A204.1 (cell line): ENCODE measurements at regions not wholly inside any gene's neighbourhood (a gene's known extent, or its start where the extent isn't known, plus 50 kb on each side); places are given as distances from the start of the nearest gene placed in this dataset.
"Not testable (repeated sequence)": the region's sequence is repeated elsewhere in the genome, so short reads cannot be mapped to it uniquely, and the experiment has no call there.

Experiments used
- FAIRE-seq: peaks from 2 replicates; lab custom pipeline; 2012; peaks lifted over from hg19 to GRCh38; lab: Jason Lieb, UNC

DNA sequence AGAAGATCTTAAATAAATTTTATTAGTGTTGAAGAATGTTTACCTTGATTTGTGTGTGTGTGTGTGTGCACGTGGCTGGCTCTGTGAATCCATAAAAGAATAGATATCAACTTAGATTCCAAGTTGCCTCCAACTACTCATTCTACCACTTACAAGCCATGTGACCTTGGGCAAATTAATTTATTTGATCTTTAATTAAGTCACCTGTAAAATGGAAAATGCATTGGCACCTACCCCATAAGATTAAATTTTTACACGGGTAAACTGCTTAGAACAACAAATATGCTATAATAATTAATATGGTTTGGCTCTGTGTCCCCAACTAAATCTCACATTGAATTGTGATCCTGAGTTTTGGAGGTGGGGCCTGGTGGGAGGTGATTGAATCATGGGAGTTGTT lies 604.9 kb upstream of the NRG3 start:
- no peak for FAIRE-seq

DNA sequence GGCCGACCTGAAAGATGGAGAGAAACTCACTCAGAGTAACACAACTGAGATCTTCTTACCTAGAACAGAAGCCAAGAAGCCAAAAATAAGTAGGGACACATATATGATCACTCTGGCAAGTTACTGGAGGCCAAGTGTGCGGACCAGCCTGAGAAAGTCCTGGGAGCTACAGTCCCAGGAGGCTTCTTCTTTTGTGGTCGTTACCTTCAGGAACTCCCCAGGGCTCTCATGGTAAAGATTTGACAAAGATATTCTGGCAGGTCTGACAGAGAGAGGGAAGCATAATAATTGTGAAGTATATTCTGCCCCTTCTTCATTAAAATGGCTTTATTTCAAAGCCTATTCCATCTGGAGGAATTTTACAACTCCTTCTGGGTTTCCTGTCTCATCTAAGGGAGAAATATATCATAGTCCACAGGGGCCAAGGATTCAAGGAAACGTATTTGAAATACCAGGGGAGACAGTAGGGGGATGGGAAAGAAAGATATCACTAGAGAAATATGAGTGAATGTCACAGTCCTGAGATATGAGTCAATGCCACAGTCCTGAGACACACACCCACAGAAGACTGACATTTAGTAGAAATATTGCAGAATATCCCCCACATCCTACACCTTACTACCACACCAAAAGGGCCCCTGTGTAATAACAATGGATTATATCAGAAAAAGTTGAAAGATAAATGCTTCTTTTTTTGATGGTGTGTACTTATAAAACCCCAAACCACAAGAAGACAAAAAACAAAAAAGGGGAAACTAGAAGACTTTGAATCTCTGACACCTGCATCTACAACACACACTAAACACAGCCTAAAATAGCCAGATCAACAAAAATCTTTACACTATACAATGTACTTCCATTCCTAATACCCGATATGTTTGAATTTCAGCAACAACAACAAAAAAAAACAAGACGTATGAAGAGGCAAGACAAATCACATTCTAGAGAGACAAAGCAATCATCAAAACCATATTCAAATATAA lies 594.2 kb upstream of the NRG3 start:
- FAIRE-seq: no peak

DNA sequence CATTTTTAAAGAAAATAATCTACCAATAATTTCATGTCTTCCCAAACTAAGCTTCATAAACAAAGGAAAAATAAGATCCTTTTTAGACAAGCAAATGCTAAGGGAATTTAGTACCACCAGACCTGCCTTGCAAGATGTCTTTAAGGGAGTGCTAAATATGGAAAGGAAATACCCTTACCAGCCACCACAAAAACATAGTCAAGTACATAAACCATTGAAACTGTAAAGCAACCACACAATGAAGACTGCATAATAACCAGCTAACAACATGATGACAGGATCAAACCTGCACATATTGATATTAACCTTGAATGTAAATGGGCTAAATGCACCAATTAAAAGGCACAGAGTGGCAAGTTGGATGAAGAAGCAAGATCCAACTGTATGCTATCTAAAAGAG lies 586.5 kb upstream of the NRG3 start:
- no peak for FAIRE-seq

DNA sequence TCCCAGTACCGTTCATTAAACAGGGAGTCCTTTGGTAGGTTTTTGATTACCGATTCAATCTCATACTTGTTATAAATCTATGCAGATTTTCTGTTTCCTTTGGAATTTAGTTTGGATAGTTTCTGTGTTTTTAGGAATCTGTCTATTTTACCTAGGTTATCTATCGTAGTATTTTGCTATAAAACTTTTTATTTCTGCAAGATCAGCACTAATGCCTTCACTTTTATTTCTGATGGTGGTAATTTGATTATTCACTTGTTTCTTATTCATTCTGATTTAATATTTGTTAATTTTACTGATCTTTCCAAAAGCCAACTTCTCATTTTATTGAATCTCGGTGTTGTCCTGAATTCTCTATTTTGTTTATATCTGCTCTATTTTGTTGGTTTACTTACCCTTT lies 577.7 kb upstream of the NRG3 start:
- FAIRE-seq: no peak

DNA sequence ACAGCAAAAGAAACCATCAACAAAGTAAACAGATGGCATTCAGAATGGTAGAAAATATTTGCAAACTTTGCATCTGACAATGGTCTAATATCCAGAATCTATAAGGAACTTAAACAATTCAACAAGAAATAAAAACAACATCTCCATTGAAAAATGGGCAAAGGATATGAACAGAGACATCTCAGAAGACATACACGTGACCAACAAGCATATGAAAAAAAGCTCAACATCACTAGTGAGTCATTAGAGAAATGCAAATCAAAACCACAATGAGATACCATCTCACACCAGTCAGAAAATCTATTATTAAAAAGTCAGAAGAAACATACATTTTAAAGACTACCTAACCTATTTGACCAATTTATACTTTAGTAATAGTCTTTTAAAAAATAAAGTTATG lies 571.3 kb upstream of the NRG3 start:
- no peak for FAIRE-seq

DNA sequence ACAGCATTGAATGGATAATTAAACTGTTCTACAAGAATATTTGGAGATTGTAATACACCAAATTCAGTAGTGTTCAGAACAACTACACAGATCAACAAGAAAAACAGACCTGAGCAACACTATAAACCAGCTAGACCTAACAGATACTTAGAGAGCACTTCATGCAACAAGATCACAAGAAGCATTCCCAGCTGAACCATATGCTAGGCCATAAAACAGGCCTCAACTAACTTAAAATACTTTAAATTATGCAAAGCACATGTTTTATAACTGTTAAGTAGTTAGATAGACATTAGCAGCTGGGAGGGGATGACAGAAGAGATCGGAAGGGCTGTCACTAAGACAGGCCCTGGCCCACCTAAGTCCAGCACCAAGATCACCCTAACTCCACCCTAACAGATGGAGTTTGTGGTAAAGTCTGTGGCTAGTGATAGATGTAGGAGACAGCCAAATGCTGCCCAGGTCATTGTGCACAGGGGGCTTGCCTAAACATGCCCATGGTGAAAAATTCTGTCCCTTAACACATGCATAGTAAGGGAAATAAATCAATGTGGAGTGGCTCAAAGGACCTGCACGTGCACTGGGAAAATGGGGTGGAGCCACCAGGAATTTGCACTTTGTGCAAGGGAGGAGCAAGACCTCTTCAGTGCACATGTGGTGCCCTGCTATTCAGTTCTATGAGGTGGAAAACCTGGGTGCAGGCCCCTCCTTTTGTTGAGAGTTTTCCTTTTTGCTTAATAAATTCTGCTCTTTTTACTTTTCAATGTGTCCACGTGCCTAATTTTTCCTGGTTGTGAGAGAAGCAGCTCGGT lies 567.8 kb upstream of the NRG3 start:
- no peak for FAIRE-seq

DNA sequence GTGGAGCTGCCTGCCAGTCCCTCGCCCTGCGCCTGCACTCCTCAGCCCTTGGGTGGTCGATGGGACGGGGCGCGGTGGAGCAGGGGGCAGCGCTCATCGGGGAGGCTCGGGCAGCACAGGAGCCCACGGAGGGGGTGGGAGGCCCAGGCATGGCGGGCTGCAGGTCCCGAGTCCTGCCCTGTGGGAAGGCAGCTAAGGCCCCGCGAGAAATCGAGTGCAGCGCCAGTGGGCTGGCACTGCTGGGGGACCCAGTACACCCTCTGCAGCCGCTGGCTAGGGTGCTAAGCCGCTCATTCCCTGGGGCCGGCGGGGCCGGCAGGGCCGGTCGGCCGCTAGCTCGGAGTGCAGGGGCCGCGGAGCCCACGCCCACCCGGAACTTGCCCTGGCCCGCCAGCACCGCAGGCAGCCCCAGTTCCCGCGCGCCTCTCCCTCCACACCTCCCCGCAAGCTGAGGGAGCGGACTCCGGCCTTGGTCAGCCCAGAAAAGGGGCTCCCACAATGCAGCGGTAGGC lies 565.9 kb upstream of the NRG3 start:
- FAIRE-seq: no peak

DNA sequence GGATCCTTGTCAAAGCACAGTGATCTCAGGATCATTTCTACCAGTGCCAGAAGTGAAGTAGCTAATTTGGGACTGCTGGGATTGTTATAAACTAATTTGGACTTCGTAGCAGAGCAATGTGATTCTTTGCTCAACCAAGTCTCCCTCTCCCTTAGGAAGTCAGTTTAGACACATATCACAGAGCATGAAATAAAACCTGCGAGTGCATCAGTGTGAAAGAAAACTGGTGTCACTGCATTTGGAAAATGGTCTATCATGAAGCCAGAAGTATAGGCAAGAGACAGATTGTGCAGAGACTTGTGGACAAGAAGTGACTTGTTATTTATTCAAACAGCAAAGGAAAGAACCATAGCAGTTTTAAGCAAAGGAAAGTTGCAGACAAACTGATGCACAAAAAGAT lies 560.5 kb upstream of the NRG3 start:
- no peak for FAIRE-seq

DNA sequence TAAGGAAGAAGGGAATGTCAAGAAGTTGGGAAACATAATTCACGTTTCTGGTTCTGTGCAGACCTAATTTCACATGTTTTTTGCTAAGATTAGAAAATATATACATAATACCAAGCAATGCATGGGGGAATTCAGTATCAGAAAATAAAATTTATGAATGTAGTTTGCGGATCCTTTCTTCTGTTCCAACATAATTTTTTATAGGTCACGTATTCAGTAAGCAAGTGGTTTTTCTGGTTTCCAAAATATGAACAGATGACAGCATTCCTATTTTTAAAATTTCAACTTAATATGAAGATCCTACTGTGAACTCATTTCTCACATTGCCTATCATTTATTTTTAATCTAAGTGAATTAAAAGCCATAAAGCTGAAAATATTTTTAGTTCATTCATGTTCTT lies 560.0 kb upstream of the NRG3 start:
- FAIRE-seq: no peak

DNA sequence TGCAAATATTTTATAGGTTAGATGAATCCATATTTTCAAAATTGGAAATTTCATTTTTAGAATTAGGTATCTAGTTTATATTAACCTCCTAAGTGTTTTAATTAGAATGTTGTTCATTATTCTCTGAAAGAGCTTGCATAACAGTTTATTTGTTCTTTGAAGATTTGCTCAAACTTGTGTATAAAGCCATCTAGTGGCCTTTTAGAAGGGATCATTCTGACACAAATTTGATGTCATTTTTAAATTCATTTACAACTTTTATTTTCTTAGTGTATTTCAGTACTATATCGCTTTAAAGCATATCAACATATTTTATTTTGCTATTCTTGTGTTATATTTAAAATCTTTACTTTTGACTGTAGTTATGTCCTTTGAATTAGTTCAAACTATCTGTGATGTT lies 527.0 kb upstream of the NRG3 start:
- no peak for FAIRE-seq

DNA sequence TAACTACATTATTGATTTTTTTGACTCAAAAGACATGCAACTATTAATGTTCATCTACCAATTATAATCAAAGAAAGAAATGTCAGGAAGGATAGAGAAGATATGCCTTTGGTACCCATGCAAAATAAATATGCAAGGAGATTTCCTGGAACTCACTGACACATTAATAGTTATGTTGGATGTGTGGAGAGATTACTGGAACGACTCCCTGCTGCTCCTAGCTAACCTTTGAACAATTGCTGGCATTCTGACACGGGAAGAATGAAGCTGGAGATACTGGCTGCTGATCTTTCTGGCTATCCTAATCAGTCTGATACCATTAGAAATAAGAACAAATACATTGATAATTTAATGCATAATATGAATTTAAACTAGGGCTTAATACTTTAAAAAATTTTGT lies 507.9 kb upstream of the NRG3 start:
- FAIRE-seq: no peak

DNA sequence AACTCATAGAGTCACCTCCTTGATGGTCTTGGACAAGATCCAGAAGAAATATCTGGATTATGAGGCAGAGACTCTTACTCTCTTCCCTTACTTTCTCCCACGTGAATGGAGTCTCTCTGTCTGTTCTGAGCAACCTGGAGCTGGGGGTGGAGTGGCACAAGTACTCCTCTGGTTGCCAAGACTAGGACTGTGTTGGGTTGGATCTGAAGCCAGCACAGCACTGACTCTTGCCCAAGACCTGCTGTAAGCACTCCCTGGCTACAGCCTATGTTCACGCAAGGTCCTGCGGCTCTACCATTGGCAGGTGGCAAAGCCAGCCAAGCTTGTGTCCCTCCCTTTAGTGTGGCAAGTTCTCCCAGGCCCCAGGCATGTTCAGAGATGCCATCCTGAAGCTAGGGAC lies 488.2 kb upstream of the NRG3 start:
- no peak for FAIRE-seq

DNA sequence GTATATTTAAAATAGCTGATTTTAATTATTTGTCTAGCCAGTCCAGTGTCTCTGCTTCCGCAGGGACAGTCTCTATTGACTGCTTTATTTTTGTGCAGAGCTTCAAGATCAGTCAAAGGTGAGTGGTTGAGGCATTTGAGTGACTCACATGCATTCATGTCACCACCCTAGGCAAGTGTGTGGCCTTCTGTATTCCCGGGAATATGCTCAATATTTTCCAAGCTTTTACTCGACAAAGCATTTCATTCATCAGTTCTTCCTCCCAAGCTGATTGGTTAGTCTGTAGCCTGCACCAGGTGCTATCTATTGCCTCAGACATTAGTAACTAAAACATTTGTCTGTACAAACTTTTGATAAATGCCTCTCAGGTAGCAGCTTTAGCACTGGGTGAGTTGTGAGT lies 471.5 kb upstream of the NRG3 start:
- FAIRE-seq: no peak

DNA sequence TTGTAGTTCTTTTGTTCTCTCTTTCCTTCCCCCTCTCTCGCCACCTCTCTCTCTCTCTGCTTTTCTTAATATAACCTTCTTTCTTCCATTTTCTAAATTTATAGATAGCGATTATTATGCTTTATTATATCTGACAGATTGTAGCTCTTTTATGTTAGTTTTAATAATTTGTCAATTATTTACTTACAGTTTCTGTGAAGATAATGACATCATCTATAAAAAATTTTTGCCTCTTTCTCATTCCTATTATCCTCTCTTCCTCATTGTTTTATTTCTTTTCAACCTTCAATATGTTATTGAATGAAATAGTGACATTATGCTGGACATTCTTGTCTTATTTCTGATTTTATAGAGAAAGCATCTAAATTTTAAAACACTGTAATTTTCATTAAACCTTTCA lies 469.6 kb upstream of the NRG3 start:
- FAIRE-seq: no peak

DNA sequence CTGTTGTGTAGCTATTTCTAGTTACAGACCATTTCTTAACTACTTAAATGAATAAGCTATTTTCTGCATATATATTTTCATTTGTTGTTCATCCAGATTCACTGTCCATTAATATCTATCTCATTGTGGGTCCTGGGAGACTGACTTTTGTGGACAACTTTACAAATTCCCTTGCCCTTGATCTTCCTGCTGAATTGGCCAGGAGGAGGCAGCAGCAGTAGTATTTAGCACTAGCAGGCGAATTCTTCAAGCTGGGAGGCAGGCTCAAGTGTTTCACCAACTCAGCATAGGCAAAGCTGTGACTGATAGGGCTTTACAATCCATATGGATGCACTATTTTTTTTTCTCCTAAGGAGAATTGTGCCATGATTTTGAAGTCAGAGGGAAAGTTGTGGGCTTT lies 461.0 kb upstream of the NRG3 start:
- no peak for FAIRE-seq

DNA sequence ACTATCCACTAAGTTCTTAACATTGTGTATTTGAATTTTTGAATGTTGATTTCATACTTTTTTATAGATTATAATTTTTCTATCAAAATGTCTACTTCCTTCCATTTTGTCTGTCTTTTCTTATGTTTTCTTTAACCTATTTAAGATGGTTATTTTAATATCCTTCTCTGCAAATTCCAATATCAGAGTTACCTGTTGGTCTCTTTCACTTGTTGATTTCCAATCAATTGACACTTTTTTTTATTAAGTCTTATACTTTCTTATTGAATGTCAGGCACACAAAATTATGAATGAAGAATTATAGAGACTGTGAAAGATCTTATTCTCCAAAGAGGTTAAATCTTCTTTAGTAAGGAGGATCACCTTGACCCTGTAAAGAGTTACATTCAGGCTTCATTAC lies 448.3 kb upstream of the NRG3 start:
- FAIRE-seq: no peak

DNA sequence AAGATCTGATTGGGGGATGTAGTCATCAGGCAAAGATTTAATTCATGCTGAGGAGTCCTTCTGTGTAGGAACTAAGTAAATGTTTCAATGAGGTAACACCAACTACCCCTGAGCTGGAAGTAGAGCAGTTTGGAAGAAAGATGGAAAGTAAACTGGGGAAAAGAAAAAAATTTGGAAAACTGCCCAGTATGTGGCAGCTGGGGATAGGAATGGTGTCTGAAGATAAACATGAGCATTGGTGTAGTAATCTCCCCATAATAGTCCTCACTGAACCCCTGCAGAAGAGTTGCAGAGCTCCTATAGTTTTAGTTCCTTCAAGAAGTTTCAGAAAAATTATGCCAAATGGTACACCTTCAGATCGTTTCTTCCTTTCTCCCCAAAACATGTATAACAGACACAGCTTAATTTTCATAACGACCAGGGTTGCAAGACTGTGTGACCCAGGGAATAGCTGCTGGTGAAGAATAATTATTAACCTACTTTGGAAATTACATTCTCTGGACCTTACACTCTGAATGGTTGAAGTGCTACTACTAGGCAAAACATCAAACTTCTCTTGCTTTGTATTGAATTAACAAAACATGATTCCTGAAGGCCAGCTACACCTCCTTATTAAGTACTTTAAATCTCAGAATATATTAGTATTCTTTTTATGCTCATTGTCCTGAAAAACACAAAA lies 446.4 kb upstream of the NRG3 start:
- no peak for FAIRE-seq

DNA sequence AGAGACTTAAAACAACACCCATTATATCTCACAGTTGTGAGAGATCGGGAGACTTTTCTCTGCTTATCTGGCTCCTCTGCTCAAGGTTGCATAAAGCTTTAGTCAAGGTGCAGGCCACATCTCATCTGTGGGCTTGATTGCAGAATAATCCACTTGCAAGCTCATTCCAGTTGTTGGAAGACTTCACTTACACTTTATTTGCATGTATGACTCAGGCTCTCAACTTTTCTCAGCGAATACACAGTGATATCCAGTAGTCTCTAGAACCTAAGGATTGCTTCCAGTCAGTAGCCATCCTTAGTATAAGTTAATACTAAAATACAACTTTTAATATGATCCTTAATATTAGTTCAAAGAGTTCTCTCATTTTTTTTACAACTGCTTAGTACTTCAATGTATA lies 435.5 kb upstream of the NRG3 start:
- FAIRE-seq: no peak

DNA sequence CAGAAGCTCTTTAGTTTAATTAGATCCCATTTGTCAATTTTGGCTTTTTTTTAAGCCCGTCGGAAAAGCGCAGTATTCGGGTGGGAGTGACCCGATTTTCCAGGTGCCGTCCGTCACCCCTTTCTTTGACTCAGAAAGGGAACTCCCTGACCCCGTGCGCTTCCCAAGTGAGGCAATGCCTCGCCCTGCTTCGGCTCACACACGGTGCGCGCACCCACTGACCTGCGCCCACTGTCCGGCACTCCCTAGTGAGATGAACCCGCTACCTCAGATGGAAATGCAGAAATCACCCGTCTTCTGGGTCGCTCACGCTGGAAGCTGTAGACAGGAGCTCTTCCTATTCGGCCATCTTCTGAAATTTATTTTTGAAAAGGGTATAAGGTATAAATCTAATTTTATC lies 433.4 kb upstream of the NRG3 start:
- FAIRE-seq: not testable (repeated sequence)

DNA sequence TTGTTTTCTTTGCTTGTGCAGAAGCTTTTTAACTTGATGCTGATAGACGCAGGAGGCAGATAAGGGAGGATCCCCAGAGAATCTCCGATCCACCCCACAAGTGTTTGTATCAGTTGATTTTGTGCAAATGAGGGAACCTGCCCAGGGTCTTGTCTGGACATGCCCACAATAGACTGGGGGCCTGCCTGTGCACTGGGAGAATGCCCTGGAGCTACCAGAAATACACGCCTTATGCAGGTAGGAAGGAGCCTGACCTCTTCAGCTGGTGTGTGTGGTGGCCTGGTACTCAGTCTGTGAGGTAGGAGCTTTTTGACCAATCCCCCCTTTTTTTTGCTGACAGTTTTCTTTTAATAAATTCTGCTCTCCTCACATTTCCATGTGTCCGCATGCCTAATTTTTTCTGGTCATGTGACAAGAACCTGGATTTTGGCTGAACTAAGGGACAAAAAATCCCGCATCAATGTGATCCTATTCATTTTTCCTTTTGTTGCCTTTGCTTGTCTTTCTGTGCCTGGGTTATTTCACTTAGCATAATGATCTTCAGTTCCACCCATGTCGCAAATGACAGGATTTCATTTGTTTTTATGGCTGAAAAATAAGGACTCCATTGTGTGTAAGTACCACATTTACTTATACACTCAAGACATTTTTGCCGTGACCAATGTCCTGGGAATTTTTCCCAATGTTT lies 430.6 kb upstream of the NRG3 start:
- FAIRE-seq: no peak

DNA sequence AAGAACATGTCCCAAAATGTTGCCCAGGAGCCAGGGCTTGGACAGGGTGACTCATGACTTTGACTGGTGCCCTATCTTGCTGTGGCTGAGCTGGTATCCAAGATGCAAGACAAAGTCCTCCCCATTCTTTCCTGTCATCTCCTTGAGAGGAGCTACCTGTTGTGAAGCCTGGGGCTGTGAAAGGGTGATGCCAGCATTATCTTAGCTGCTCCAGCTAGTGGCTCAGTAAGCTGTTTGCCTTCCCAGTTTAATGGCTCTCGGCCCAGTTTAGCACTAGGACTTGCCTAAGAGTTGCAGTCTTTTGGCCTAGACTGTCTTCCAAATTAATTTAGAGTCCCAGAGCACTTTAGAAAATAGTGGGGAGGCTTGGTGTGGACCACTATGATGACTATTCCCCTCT lies 424.3 kb upstream of the NRG3 start:
- FAIRE-seq: no peak

DNA sequence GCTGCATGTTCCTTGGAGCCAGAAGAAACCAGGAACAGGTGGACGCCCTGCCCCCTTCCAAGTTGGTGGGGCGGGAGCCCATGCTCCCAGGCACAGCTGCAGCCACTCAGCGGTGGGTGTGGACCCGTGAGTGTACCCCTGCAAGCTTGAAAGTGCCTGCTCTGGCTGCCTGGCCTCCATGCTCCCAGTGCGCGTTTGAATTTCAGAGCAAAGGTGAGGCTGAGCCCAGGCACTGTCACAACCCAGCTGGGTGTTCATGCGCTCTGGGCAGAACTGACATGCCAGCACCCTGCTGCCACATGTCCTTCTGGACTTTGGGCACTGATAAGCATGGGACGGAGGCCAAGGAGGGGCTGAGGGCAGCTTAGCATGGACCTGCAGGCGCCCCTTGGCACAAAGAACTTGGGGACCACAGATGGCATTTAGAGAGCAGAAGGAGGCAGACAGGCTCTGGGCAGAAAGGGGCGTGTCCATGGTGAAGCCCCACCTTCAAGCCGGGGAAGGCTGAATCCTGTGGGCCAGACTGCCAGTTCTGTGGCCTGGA lies 402.0 kb upstream of the NRG3 start:
- no peak for FAIRE-seq
